Astrocyte (in vitro differentiated cells and primary cell): ENCODE measurements at regions not wholly inside any gene's neighbourhood (a gene's known extent, or its start where the extent isn't known, plus 50 kb on each side); places are given as distances from the start of the nearest gene placed in this dataset.
"Not testable (repeated sequence)": the region's sequence is repeated elsewhere in the genome, so short reads cannot be mapped to it uniquely, and the experiment has no call there.

Source experiments
- DNase-seq: peaks from one replicate; pipeline ENCODE4 v3.0.0-alpha.2; 2010; ENCODE audit warnings: low read depth
- FAIRE-seq: peaks from 2 replicates; lab custom pipeline; 2011; peaks lifted over from hg19 to GRCh38; lab: Jason Lieb, UNC
- H2AFZ ChIP-seq: 2 replicates; pipeline ENCODE4 v1.6.0; 2012; ENCODE audit warnings: low read depth, low read length, inconsistent platforms
- H3K27ac ChIP-seq: 2 replicates; pipeline ENCODE4 v1.5.1; 2011; ENCODE audit warnings: low read depth, low read length, inconsistent platforms
- H3K27me3 ChIP-seq: 2 replicates; pipeline ENCODE4 v1.6.0; 2011; ENCODE audit warnings: low read length, inconsistent platforms; ENCODE audit not compliant: insufficient read depth
- H3K36me3 ChIP-seq: 2 replicates; pipeline ENCODE4 v1.5.1; 2011; ENCODE audit warnings: low read length, inconsistent platforms; ENCODE audit not compliant: insufficient read depth
- H3K4me1 ChIP-seq: 2 replicates; pipeline ENCODE4 v1.5.1; 2011; ENCODE audit warnings: low read length, inconsistent platforms; ENCODE audit not compliant: insufficient read depth
- H3K4me2 ChIP-seq: 2 replicates; pipeline ENCODE4 v1.6.0; 2012; ENCODE audit warnings: low read length, inconsistent platforms
- H3K4me3 ChIP-seq: 2 replicates; pipeline ENCODE4 v1.5.1; 2011; ENCODE audit warnings: low read depth, mild to moderate bottlenecking, low read length, inconsistent platforms; ENCODE audit not compliant: insufficient read depth
- H3K79me2 ChIP-seq: 2 replicates; pipeline ENCODE4 v1.6.0; 2012; ENCODE audit warnings: mild to moderate bottlenecking, low read length, inconsistent platforms; ENCODE audit not compliant: insufficient read depth
- H3K9ac ChIP-seq: 2 replicates; pipeline ENCODE4 v1.6.0; 2012; ENCODE audit warnings: mild to moderate bottlenecking, low read length, inconsistent platforms
- H3K9me3 ChIP-seq: 2 replicates; pipeline ENCODE4 v1.5.1; 2012; ENCODE audit warnings: low read depth, mild to moderate bottlenecking, low read length, inconsistent platforms; ENCODE audit not compliant: insufficient read depth
- H4K20me1 ChIP-seq: 2 replicates; pipeline ENCODE4 v1.6.0; 2012; ENCODE audit warnings: low read length, inconsistent platforms; ENCODE audit not compliant: insufficient read depth
- H3K27ac Mint-ChIP-seq: one replicate; pipeline ENCODE4 v1.8.0; 2021; ENCODE audit warnings: mild to moderate bottlenecking, mixed read lengths; ENCODE audit not compliant: unreplicated experiment
- H3K27me3 Mint-ChIP-seq: one replicate; pipeline ENCODE4 v1.8.0; 2021; ENCODE audit warnings: low read depth, mixed read lengths; ENCODE audit not compliant: unreplicated experiment
- H3K36me3 Mint-ChIP-seq: one replicate; pipeline ENCODE4 v1.8.0; 2021; ENCODE audit warnings: low read depth, mixed read lengths; ENCODE audit not compliant: unreplicated experiment
- H3K4me1 Mint-ChIP-seq: one replicate; pipeline ENCODE4 v1.8.0; 2021; ENCODE audit warnings: low read depth, mixed read lengths; ENCODE audit not compliant: unreplicated experiment
- H3K4me3 Mint-ChIP-seq: one replicate; pipeline ENCODE4 v1.8.0; 2021; ENCODE audit warnings: mild to moderate bottlenecking, moderate library complexity, mixed read lengths; ENCODE audit not compliant: unreplicated experiment
- H3K9me3 Mint-ChIP-seq: one replicate; pipeline ENCODE4 v1.8.0; 2021; ENCODE audit warnings: mild to moderate bottlenecking, mixed read lengths; ENCODE audit not compliant: unreplicated experiment
- CTCF ChIP-seq: IDR thresholded peaks from 2 replicates; pipeline ENCODE4 v1.5.1; 2011; ENCODE audit warnings: low read depth, mild to moderate bottlenecking, inconsistent platforms, low read length, moderate library complexity; ENCODE audit not compliant: insufficient read depth
- EZH2 ChIP-seq: IDR thresholded peaks from 2 replicates; pipeline ENCODE4 v1.6.1; 2012; ENCODE audit warnings: mild to moderate bottlenecking, low read length, inconsistent platforms; ENCODE audit not compliant: insufficient read depth

DNA sequence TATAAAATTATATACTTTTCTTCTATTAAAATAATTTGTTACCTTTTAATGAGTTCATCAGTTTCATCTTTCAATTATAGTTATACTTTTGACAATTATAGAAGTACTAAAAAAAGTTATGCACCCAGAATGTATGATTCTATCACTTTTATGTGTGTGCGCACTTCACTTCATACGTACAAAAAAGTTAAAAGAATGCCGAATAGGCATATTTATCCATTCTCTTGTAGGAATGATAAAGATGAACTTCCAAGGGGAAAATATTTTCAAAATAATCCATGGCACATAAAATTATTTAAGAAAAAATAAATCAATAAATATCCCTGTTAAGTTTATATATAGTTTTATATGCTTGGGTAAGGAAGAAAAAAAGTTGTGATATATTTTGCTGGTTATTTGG lies 166.9 kb upstream of the PRSS1 start:
- Mint-ChIP-seq H3K27me3 (no peaks in the 10 kb centered on the region), H3K4me1 (peaks cover 26% of the 10 kb centered on the region), H3K9me3 (no peaks in the 10 kb centered on the region), H3K4me3 (no peak overlapping the region), H3K27ac (no peak overlapping the region), H3K36me3 (no peaks in the 10 kb centered on the region)
- peaks cover 14% of the 10 kb centered on the region for H3K4me1 ChIP-seq
- no peaks in the 10 kb centered on the region for H3K36me3 ChIP-seq
- H3K9me3 ChIP-seq = no peaks in the 10 kb centered on the region
- no peak overlapping the region for H3K4me3 ChIP-seq
- H3K27ac ChIP-seq = no peak overlapping the region
- no peaks in the 10 kb centered on the region for H3K79me2 ChIP-seq
- H3K9ac ChIP-seq = no peak overlapping the region
- no peaks in the 10 kb centered on the region for H3K27me3 ChIP-seq
- H3K4me2 ChIP-seq = no peak overlapping the region
- H4K20me1 ChIP-seq = no peaks in the 10 kb centered on the region
- H2AFZ ChIP-seq = no peak overlapping the region
- TF ChIP-seq CTCF (no peak), EZH2 (no peak)
- FAIRE-seq (no peak), DNase-seq (no peak)

DNA sequence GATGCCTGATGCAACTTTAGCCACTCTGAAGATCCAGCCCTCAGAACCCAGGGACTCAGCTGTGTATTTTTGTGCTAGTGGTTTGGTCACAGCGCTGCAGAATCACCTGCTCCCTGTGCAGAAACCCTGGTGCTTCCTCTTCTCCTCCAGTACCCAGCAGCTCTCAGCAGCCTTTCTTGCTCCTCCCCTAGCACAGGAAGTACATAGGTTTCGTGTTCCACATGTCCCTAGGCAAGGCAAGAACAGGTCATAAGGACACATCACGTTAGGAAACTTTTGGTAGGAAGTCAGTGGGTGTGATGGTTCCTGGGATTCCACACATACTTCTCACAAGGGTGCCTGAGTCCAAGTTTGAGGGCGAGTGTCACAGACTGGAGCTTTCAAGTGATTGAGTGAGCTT lies 167.9 kb upstream of the PRSS1 start:
- H3K4me2 ChIP-seq = no peak overlapping the region
- Mint-ChIP-seq H3K4me3 (no peak overlapping the region), H3K36me3 (no peaks in the 10 kb centered on the region), H3K4me1 (peaks cover 26% of the 10 kb centered on the region), H3K27me3 (no peaks in the 10 kb centered on the region), H3K9me3 (no peaks in the 10 kb centered on the region), H3K27ac (no peak overlapping the region)
- TF ChIP-seq EZH2 (no peak), CTCF (no peak)
- no peak for FAIRE-seq
- no peaks in the 10 kb centered on the region for H3K27me3 ChIP-seq
- no peak for DNase-seq
- no peaks in the 10 kb centered on the region for H3K9me3 ChIP-seq
- no peaks in the 10 kb centered on the region for H3K79me2 ChIP-seq
- H3K36me3 ChIP-seq = no peaks in the 10 kb centered on the region
- H2AFZ ChIP-seq = peak overlapping the region; percentile 54
- no peak overlapping the region for H3K9ac ChIP-seq
- no peak overlapping the region for H3K4me3 ChIP-seq
- no peak overlapping the region for H3K27ac ChIP-seq
- H4K20me1 ChIP-seq = no peaks in the 10 kb centered on the region
- H3K4me1 ChIP-seq = peaks cover 14% of the 10 kb centered on the region

GRCh38 chr7:142579946-142580345 lies 169.3 kb upstream of the PRSS1 start:
- DNase-seq = no peak
- Histone ChIP-seq H3K4me1 (peaks cover 14% of the 10 kb centered on the region), H3K4me3 (no peak overlapping the region), H3K9ac (no peak overlapping the region), H3K27ac (no peak overlapping the region), H3K9me3 (no peaks in the 10 kb centered on the region), H3K27me3 (no peaks in the 10 kb centered on the region), H3K79me2 (no peaks in the 10 kb centered on the region), H3K4me2 (no peak overlapping the region), H3K36me3 (no peaks in the 10 kb centered on the region), H2AFZ (no peak overlapping the region), H4K20me1 (no peaks in the 10 kb centered on the region)
- H3K9me3 Mint-ChIP-seq = no peaks in the 10 kb centered on the region
- no peaks in the 10 kb centered on the region for H3K27me3 Mint-ChIP-seq
- no peaks in the 10 kb centered on the region for H3K36me3 Mint-ChIP-seq
- FAIRE-seq = no peak
- H3K27ac Mint-ChIP-seq = no peak overlapping the region
- no peak for TF ChIP-seq CTCF
- TF ChIP-seq EZH2 = no peak
- no peak overlapping the region for H3K4me3 Mint-ChIP-seq
- H3K4me1 Mint-ChIP-seq = peaks cover 24% of the 10 kb centered on the region

DNA sequence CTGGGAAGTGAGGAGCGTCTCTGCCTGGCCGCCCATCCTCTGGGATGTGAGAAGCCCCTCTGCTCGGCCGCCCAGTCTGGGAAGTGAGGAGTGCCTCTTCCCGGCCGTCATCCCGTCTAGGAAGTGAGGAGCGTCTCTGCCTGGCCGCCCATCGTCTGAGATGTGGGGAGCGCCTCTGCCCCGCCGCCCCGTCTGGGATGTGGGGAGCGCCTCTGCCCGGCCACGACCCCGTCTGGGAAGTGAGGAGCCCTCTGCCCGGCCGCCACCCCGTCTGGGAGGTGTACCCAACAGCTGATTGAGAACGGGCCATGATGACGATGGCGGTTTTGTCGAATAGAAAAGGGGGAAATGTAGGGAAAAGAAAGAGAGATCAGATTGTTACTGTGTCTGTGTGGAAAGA lies 173.9 kb upstream of the PRSS1 start:
- H2AFZ ChIP-seq, H3K9me3 Mint-ChIP-seq, H3K27me3 Mint-ChIP-seq, H3K4me1 Mint-ChIP-seq, DNase-seq, H3K36me3 Mint-ChIP-seq, FAIRE-seq, H3K9me3 ChIP-seq, H4K20me1 ChIP-seq, H3K9ac ChIP-seq, H3K4me2 ChIP-seq, H3K79me2 ChIP-seq, H3K36me3 ChIP-seq, H3K4me3 Mint-ChIP-seq, H3K27me3 ChIP-seq, H3K27ac ChIP-seq, H3K4me3 ChIP-seq, H3K4me1 ChIP-seq, H3K27ac Mint-ChIP-seq: not testable (repeated sequence)
